OCI-LY1 (cell line): ENCODE measurements at regions not wholly inside any gene's neighbourhood (a gene's known extent, or its start where the extent isn't known, plus 50 kb on each side); places are given as distances from the start of the nearest gene placed in this dataset.

Source experiments
- H2AFZ ChIP-seq: fragments of 200-600 bp; sonication (generic), shearing (Covaris generic); 2 replicates; pipeline ENCODE4 v1.6.0; 2014; ENCODE audit warnings: antibody characterized with exemption, mild to moderate bottlenecking, low read length
- H3F3A ChIP-seq: fragments of 200-600 bp; sonication (generic), shearing (Covaris generic); 2 replicates; pipeline ENCODE4 v1.6.0; 2014; ENCODE audit warnings: mild to moderate bottlenecking, antibody characterized with exemption, low read length, moderate library complexity; ENCODE audit not compliant: insufficient read depth
- H3K27ac ChIP-seq: fragments of 200-600 bp; sonication (generic); 2 replicates; pipeline ENCODE4 v1.5.1; 2014; ENCODE audit warnings: low read length, mixed run types, mild to moderate bottlenecking, low read depth; ENCODE audit not compliant: poor library complexity, severe bottlenecking
- H3K27me3 ChIP-seq: fragments of 200-600 bp; sonication (generic); 2 replicates; pipeline ENCODE4 v1.6.0; 2014; ENCODE audit warnings: antibody characterized with exemption, mild to moderate bottlenecking, low read length, moderate library complexity; ENCODE audit not compliant: insufficient read depth
- H3K36me3 ChIP-seq: fragments of 200-600 bp; sonication (generic); 2 replicates; pipeline ENCODE4 v1.6.1; 2014; ENCODE audit warnings: mild to moderate bottlenecking, antibody characterized with exemption, low read length, moderate library complexity, mixed read lengths; ENCODE audit not compliant: insufficient read depth
- H3K4me1 ChIP-seq: fragments of 200-600 bp; sonication (generic); 2 replicates; pipeline ENCODE4 v1.5.1; 2014; ENCODE audit warnings: mild to moderate bottlenecking, low read length, moderate library complexity; ENCODE audit not compliant: insufficient read depth, severe bottlenecking
- H3K4me2 ChIP-seq: fragments of 200-600 bp; sonication (generic), shearing (Covaris generic); 2 replicates; pipeline ENCODE4 v1.6.1; 2014; ENCODE audit warnings: low read length
- H3K4me3 ChIP-seq: fragments of 200-600 bp; sonication (generic); 2 replicates; pipeline ENCODE4 v1.5.1; 2014; ENCODE audit warnings: low read length, low read depth, mild to moderate bottlenecking, mixed read lengths; ENCODE audit not compliant: poor library complexity, severe bottlenecking
- H3K79me2 ChIP-seq: fragments of 200-600 bp; shearing (Covaris generic); 2 replicates; pipeline ENCODE4 v1.6.1; 2016; ENCODE audit warnings: mixed run types, low read length, mixed read lengths; ENCODE audit not compliant: insufficient read depth
- H3K9ac ChIP-seq: fragments of 200-600 bp; sonication (generic), shearing (Covaris generic); 2 replicates; pipeline ENCODE4 v1.6.1; 2014; ENCODE audit warnings: mild to moderate bottlenecking, low read length, mixed read lengths
- H3K9me2 ChIP-seq: fragments of 200-600 bp; sonication (generic), shearing (Covaris generic); 2 replicates; pipeline ENCODE4 v1.6.1; 2014; ENCODE audit warnings: low read depth, mild to moderate bottlenecking, low read length, mixed read lengths
- H3K9me3 ChIP-seq: fragments of 200-600 bp; shearing (Covaris generic); 2 replicates; pipeline ENCODE4 v1.6.1; 2014; ENCODE audit warnings: low read length, mixed read lengths
- H4K20me1 ChIP-seq: fragments of 200-600 bp; sonication (generic), shearing (Covaris generic); 2 replicates; pipeline ENCODE4 v1.6.0; 2016; ENCODE audit warnings: mild to moderate bottlenecking, low read length; ENCODE audit not compliant: insufficient read depth
- EZH2 ChIP-seq: fragments of 200-600 bp; sonication (generic), shearing (Covaris generic); IDR thresholded peaks from 2 replicates; pipeline ENCODE4 v1.8.0; 2017; ENCODE audit warnings: borderline replicate concordance, mixed run types, mild to moderate bottlenecking, antibody characterized with exemption, low read length, moderate library complexity, mixed read lengths
- TF ChIP-seq, protein P1 (sequence below): fragments of 200-600 bp; sonication (generic), shearing (Covaris generic); IDR thresholded peaks from 2 replicates; pipeline ENCODE4 v1.5.1; 2017; ENCODE audit warnings: mild to moderate bottlenecking, antibody characterized with exemption, low read length, moderate library complexity, mixed read lengths

DNA sequence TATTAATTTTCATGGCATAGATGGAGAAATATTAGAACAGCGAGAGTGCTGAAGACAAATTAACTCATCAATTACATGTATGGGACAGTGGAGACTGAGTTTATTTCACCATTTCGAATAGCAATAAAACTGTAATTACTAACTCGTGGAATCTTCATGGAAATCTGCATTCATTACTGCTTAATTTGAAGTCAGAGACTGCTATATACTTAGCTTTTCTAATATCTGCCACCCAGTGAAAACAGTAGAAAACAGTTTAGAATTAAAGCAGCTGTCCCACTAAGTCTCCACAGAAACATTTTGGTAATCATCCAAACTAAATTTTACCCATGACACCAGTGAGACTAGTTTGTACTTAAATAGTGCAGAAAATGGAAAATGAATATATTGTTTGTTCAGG is 56.8 kb downstream of the IZUMO3 start:
- H3K27ac ChIP-seq: no peak overlapping the region
- no peaks in the 10 kb centered on the region for H4K20me1 ChIP-seq
- no peak overlapping the region for H3K9ac ChIP-seq
- no peaks in the 10 kb centered on the region for H3K27me3 ChIP-seq
- H3F3A ChIP-seq: no peaks in the 10 kb centered on the region
- H3K4me2 ChIP-seq: no peak overlapping the region
- no peaks in the 10 kb centered on the region for H3K4me1 ChIP-seq
- no peak for TF ChIP-seq EZH2
- TF ChIP-seq, protein P1, sequence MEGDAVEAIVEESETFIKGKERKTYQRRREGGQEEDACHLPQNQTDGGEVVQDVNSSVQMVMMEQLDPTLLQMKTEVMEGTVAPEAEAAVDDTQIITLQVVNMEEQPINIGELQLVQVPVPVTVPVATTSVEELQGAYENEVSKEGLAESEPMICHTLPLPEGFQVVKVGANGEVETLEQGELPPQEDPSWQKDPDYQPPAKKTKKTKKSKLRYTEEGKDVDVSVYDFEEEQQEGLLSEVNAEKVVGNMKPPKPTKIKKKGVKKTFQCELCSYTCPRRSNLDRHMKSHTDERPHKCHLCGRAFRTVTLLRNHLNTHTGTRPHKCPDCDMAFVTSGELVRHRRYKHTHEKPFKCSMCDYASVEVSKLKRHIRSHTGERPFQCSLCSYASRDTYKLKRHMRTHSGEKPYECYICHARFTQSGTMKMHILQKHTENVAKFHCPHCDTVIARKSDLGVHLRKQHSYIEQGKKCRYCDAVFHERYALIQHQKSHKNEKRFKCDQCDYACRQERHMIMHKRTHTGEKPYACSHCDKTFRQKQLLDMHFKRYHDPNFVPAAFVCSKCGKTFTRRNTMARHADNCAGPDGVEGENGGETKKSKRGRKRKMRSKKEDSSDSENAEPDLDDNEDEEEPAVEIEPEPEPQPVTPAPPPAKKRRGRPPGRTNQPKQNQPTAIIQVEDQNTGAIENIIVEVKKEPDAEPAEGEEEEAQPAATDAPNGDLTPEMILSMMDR: no peak
- H3K36me3 ChIP-seq: no peaks in the 10 kb centered on the region
- no peak overlapping the region for H2AFZ ChIP-seq
- H3K9me2 ChIP-seq: no peaks in the 10 kb centered on the region
- no peak overlapping the region for H3K4me3 ChIP-seq
- no peaks in the 10 kb centered on the region for H3K9me3 ChIP-seq
- no peaks in the 10 kb centered on the region for H3K79me2 ChIP-seq

DNA sequence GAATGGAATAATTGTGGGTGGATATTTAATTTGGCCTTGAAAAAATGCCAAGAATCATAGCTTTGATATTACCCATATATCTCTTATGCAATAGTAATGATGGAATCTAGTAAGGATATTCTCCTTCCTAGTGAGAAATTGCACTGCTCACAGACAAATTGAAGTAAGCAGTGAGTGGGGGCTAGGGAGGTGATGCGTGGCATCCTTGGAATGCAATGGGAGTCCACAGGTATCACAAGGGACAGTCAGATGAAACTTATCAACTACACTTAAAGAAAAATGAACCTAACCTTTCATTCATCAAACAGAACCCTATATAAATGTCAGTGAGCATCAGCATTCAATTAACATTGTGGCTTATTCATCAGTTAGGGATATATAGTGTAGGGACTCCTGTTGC is 57.8 kb downstream of the IZUMO3 start:
- Histone ChIP-seq H3K4me1 (no peaks in the 10 kb centered on the region), H3K27me3 (no peaks in the 10 kb centered on the region), H3K27ac (no peak overlapping the region), H3K4me3 (no peak overlapping the region), H3K36me3 (no peaks in the 10 kb centered on the region), H4K20me1 (no peaks in the 10 kb centered on the region), H3K79me2 (no peaks in the 10 kb centered on the region), H3K4me2 (no peak overlapping the region), H3K9me3 (no peaks in the 10 kb centered on the region), H3K9ac (no peak overlapping the region), H3F3A (no peaks in the 10 kb centered on the region), H3K9me2 (no peaks in the 10 kb centered on the region), H2AFZ (no peak overlapping the region)
- no peak for TF ChIP-seq EZH2
- TF ChIP-seq, protein P1: no peak

DNA sequence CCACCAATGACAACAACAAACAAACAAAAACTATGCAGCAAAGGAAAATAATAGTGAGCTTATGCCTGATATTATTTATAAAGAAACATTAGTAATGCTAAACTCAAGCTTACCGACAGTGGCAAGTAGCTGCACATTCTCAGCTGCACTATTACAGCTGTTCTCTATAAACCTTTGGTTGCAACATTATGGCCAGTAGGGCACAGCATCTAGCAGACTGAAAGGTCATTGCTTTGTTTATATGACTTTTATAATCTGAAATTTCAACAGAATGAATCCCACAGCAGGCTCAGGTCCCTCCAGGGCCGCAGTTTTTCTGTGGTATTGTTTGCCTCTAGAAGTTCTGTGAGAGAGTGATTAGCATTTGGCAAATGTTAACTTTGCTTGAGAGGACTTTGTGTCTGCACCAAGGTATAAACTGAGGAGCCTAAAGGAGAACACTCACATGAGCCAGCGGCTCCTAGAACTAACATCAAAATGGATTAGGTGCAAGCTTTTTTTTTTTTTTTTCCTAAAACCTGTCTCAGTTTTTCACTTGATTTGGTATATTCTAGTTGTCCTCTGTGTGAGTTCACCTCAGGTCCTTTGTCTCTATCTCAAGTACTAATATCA is 58.3 kb downstream of the IZUMO3 start:
- no peak overlapping the region for H3K4me3 ChIP-seq
- no peaks in the 10 kb centered on the region for H3K27me3 ChIP-seq
- no peak overlapping the region for H3K27ac ChIP-seq
- H3K9me2 ChIP-seq: no peaks in the 10 kb centered on the region
- H3K36me3 ChIP-seq: no peaks in the 10 kb centered on the region
- no peaks in the 10 kb centered on the region for H4K20me1 ChIP-seq
- TF ChIP-seq EZH2: no peak
- TF ChIP-seq, protein P1: no peak
- H3K4me1 ChIP-seq: no peaks in the 10 kb centered on the region
- no peak overlapping the region for H2AFZ ChIP-seq
- H3K9me3 ChIP-seq: no peaks in the 10 kb centered on the region
- H3K9ac ChIP-seq: no peak overlapping the region
- no peaks in the 10 kb centered on the region for H3K79me2 ChIP-seq
- H3F3A ChIP-seq: no peaks in the 10 kb centered on the region
- H3K4me2 ChIP-seq: no peak overlapping the region
